ENCODE measurements at regions not wholly inside any gene's neighbourhood (a gene's known extent, or its start where the extent isn't known, plus 50 kb on each side); places are given as distances from the start of the nearest gene placed in this dataset.

DNA sequence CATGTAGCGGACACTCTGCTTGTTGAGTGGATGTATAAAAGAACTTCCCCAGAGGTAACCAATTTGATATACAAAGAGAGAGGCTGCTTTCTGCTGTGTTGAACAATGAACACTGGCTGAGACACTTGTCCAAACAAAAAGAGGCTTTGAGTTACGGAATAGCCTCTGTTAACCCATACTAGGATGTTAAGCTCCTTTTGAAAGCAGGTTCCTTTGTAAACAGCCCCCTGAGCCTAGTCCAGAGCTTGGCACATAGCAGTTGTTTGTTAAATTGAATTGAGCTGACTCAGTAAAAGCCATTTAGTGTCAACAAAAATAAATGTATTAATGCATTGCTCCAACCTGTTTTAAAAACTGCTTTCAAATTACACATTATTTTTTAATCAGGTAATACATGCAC lies 200.1 kb downstream of the MZT1 start:
- TF ChIP-seq POLR2A (IDR thresholded peaks at IDR 0.05; ENCODE audit: low read depth, low read length) (no peak), TAF1 (IDR thresholded peaks at IDR 0.05; ENCODE audit: borderline replicate concordance, low read depth, low read length) (no peak), POLR2AphosphoS5 (IDR thresholded peaks at IDR 0.05; ENCODE audit: low read depth, low read length) (no peak)
